MM.1S (cell line): ENCODE measurements at regions not wholly inside any gene's neighbourhood (a gene's known extent, or its start where the extent isn't known, plus 50 kb on each side); places are given as distances from the start of the nearest gene placed in this dataset.

ENCODE experiments used
- DNase-seq: peaks from one replicate; pipeline ENCODE4 v3.0.0-alpha.2; 2015
- H2AFZ ChIP-seq: fragments of 300-600 bp; sonication (generic); 2 replicates; pipeline ENCODE4 v1.6.0; 2016; ENCODE audit warnings: antibody characterized with exemption, low read length
- H3F3A ChIP-seq: fragments of 300-600 bp; sonication (generic); 2 replicates; pipeline ENCODE4 v1.6.1; 2016; ENCODE audit warnings: mild to moderate bottlenecking, antibody characterized with exemption, low read length, moderate library complexity, mixed read lengths; ENCODE audit not compliant: insufficient read depth
- H3K27ac ChIP-seq: fragments of 300-600 bp; sonication (generic); 2 replicates; pipeline ENCODE4 v1.5.1; 2016; ENCODE audit warnings: mild to moderate bottlenecking, low read length
- H3K27me3 ChIP-seq: fragments of 300-600 bp; sonication (generic); replicated peaks from 2 replicates; pipeline ENCODE4 v1.6.0; 2016; ENCODE audit warnings: low read length; ENCODE audit not compliant: insufficient read depth
- H3K36me3 ChIP-seq: fragments of 300-600 bp; sonication (generic); replicated peaks from 2 replicates; pipeline ENCODE4 v1.6.1; 2016; ENCODE audit warnings: mild to moderate bottlenecking, low read length, mixed read lengths; ENCODE audit not compliant: insufficient read depth
- H3K4me1 ChIP-seq: fragments of 300-600 bp; sonication (generic); 2 replicates; pipeline ENCODE4 v1.6.1; 2016; ENCODE audit warnings: low read length, mixed read lengths
- H3K4me2 ChIP-seq: fragments of 300-600 bp; sonication (generic); 2 replicates; pipeline ENCODE4 v1.6.0; 2016; ENCODE audit warnings: low read depth, low read length
- H3K4me3 ChIP-seq: fragments of 300-600 bp; sonication (generic); 2 replicates; pipeline ENCODE4 v1.5.1; 2016; ENCODE audit warnings: low read length, mixed read lengths
- H3K79me2 ChIP-seq: fragments of 300-600 bp; sonication (generic); 2 replicates; pipeline ENCODE4 v1.6.1; 2016; ENCODE audit warnings: mixed run types, low read length, mixed read lengths
- H3K9ac ChIP-seq: fragments of 300-600 bp; sonication (generic); 2 replicates; pipeline ENCODE4 v1.6.1; 2016; ENCODE audit warnings: low read length, mixed read lengths
- H3K9me2 ChIP-seq: fragments of 300-600 bp; sonication (generic); replicated peaks from 2 replicates; pipeline ENCODE4 v1.6.1; 2016; ENCODE audit warnings: mild to moderate bottlenecking, low read length, mixed read lengths; ENCODE audit not compliant: insufficient read depth
- H3K9me3 ChIP-seq: fragments of 300-600 bp; sonication (generic); replicated peaks from 2 replicates; pipeline ENCODE4 v1.6.1; 2016; ENCODE audit warnings: mild to moderate bottlenecking, low read length, mixed read lengths; ENCODE audit not compliant: insufficient read depth
- H4K20me1 ChIP-seq: fragments of 300-600 bp; sonication (generic); 2 replicates; pipeline ENCODE4 v1.6.1; 2016; ENCODE audit warnings: mild to moderate bottlenecking, low read length, moderate library complexity, mixed read lengths; ENCODE audit not compliant: insufficient read depth
- CTCF ChIP-seq: fragments of 300-600 bp; sonication (generic); IDR thresholded peaks from 2 replicates; pipeline ENCODE4 v1.5.1; 2016; ENCODE audit warnings: antibody characterized with exemption, low read length, mixed read lengths
- EZH2 ChIP-seq: fragments of 300-600 bp; sonication (generic); optimal IDR thresholded peaks from 2 replicates; pipeline ENCODE3; 2017; ENCODE audit warnings: low read depth, mild to moderate bottlenecking, antibody characterized with exemption, low read length, mixed read lengths
- EZH2phosphoT487 ChIP-seq: fragments of 300-600 bp; sonication (generic); IDR thresholded peaks from 2 replicates; pipeline ENCODE4 v1.6.1; 2018; ENCODE audit warnings: antibody characterized with exemption, low read length

- H3K79me2 ChIP-seq = no peaks in the 10 kb centered on the region
- H3K4me2 ChIP-seq = no peak overlapping the region
- no peaks in the 10 kb centered on the region for H3F3A ChIP-seq
- no peaks in the 10 kb centered on the region for H4K20me1 ChIP-seq
- H3K4me1 ChIP-seq = no peaks in the 10 kb centered on the region
- no peaks in the 10 kb centered on the region for H3K9me2 ChIP-seq
- H3K27me3 ChIP-seq = no peaks in the 10 kb centered on the region
- DNase-seq = no peak
- H3K36me3 ChIP-seq = no peaks in the 10 kb centered on the region
- no peak overlapping the region for H2AFZ ChIP-seq
- H3K9me3 ChIP-seq = no peaks in the 10 kb centered on the region
- no peak overlapping the region for H3K9ac ChIP-seq
- no peak overlapping the region for H3K4me3 ChIP-seq
- TF ChIP-seq EZH2phosphoT487 (no peak), EZH2 (no peak), CTCF (no peak)
- H3K27ac ChIP-seq = no peak overlapping the region
Observed at GRCh38 chr5:96075579-96076289, 114.1 kb upstream of the ELL2 start.

- Histone ChIP-seq H3K9ac (no peak overlapping the region), H3K9me2 (no peaks in the 10 kb centered on the region), H3K9me3 (no peaks in the 10 kb centered on the region), H4K20me1 (no peaks in the 10 kb centered on the region), H3K79me2 (no peaks in the 10 kb centered on the region), H3K4me2 (no peak overlapping the region), H3K27ac (no peak overlapping the region), H3F3A (no peaks in the 10 kb centered on the region), H3K36me3 (no peaks in the 10 kb centered on the region), H3K27me3 (no peaks in the 10 kb centered on the region), H3K4me1 (no peaks in the 10 kb centered on the region), H2AFZ (no peak overlapping the region), H3K4me3 (no peak overlapping the region)
- TF ChIP-seq EZH2 = no peak
- TF ChIP-seq EZH2phosphoT487 = no peak
- no peak for TF ChIP-seq CTCF
- DNase-seq = no peak
Observed at GRCh38 chr5:96074870-96075269, 113.2 kb upstream of the ELL2 start.

GRCh38 chr5:96074460-96074859 is 112.8 kb upstream of the ELL2 start:
- no peaks in the 10 kb centered on the region for H3K36me3 ChIP-seq
- H3K9me3 ChIP-seq = no peaks in the 10 kb centered on the region
- H2AFZ ChIP-seq = no peak overlapping the region
- H3K4me1 ChIP-seq = no peaks in the 10 kb centered on the region
- H3K79me2 ChIP-seq = no peaks in the 10 kb centered on the region
- DNase-seq = no peak
- H3K9me2 ChIP-seq = no peaks in the 10 kb centered on the region
- no peak overlapping the region for H3K4me2 ChIP-seq
- no peaks in the 10 kb centered on the region for H3F3A ChIP-seq
- no peaks in the 10 kb centered on the region for H3K27me3 ChIP-seq
- no peak overlapping the region for H3K9ac ChIP-seq
- H3K27ac ChIP-seq = no peak overlapping the region
- H4K20me1 ChIP-seq = no peaks in the 10 kb centered on the region
- TF ChIP-seq CTCF (no peak), EZH2phosphoT487 (no peak), EZH2 (no peak)
- no peak overlapping the region for H3K4me3 ChIP-seq
